DMS79 treated with DMSO at 0.1 percent for 48 hours (cell line): ENCODE measurements at regions not wholly inside any gene's neighbourhood (a gene's known extent, or its start where the extent isn't known, plus 50 kb on each side); places are given as distances from the start of the nearest gene placed in this dataset.
"Not testable (repeated sequence)": the region's sequence is repeated elsewhere in the genome, so short reads cannot be mapped to it uniquely, and the experiment has no call there.

Source experiments
- DNase-seq: peaks from one replicate; lab custom pipeline; 2025; lab: John Stamatoyannopoulos, UW

GRCh38 chr13:43946281-43946680 lies 66.6 kb downstream of the LACC1 start:
- no peak for DNase-seq

- DNase-seq, result no peak
These were observed 68.3 kb downstream of the LACC1 start for GRCh38 chr13:43947897-43948458.

GRCh38 chr13:43953370-43953769 lies 73.7 kb downstream of the LACC1 start:
- DNase-seq, result no peak

- not testable (repeated sequence) for DNase-seq
These were observed 77.3 kb downstream of the LACC1 start for GRCh38 chr13:43956975-43957374.

- no peak for DNase-seq
These were observed 79.6 kb downstream of the LACC1 start for GRCh38 chr13:43959291-43959690.

GRCh38 chr13:43961909-43962308 lies 82.2 kb downstream of the LACC1 start:
- no peak for DNase-seq

GRCh38 chr13:43963726-43964125 lies 84.0 kb downstream of the LACC1 start:
- DNase-seq, result no peak

- DNase-seq, result no peak
These were observed 85.2 kb downstream of the LACC1 start for GRCh38 chr13:43964698-43965458.

- DNase-seq, result no peak
These were observed 85.7 kb downstream of the LACC1 start for GRCh38 chr13:43965459-43965845.

- not testable (repeated sequence) for DNase-seq
These were observed 88.7 kb downstream of the LACC1 start for GRCh38 chr13:43968251-43968942.

- DNase-seq, result not testable (repeated sequence)
These were observed 89.4 kb downstream of the LACC1 start for GRCh38 chr13:43968943-43969690.

GRCh38 chr13:43969919-43970318 lies 90.2 kb downstream of the LACC1 start:
- not testable (repeated sequence) for DNase-seq

- not testable (repeated sequence) for DNase-seq
These were observed 91.0 kb downstream of the LACC1 start for GRCh38 chr13:43970520-43971242.

- DNase-seq, result not testable (repeated sequence)
These were observed 91.6 kb downstream of the LACC1 start for GRCh38 chr13:43971324-43971723.

GRCh38 chr13:43977911-43978310 lies 98.2 kb downstream of the LACC1 start:
- no peak for DNase-seq

GRCh38 chr13:43978688-43979087 lies 99.0 kb downstream of the LACC1 start:
- DNase-seq, result no peak

GRCh38 chr13:43979492-43979891 lies 99.8 kb downstream of the LACC1 start:
- no peak for DNase-seq

- no peak for DNase-seq
These were observed 100.9 kb downstream of the LACC1 start for GRCh38 chr13:43980587-43980986.

GRCh38 chr13:43981091-43981490 lies 101.4 kb downstream of the LACC1 start:
- DNase-seq, result no peak

- no peak for DNase-seq
These were observed 102.0 kb downstream of the LACC1 start for GRCh38 chr13:43981512-43982301.

- DNase-seq, result no peak
These were observed 103.7 kb downstream of the LACC1 start for GRCh38 chr13:43983373-43983772.
